B cell (primary cell): ENCODE measurements at regions not wholly inside any gene's neighbourhood (a gene's known extent, or its start where the extent isn't known, plus 50 kb on each side); places are given as distances from the start of the nearest gene placed in this dataset.

Experiments
- ATAC-seq: fragments of 200-7000 bp; cut with Tn5 transposase; one replicate; pipeline ENCODE4 v1.10.0; 2021; ENCODE audit warnings: low read depth, mild to moderate bottlenecking, moderate number of reproducible peaks, moderate library complexity
- CTCF ChIA-PET: fragments of 350-600 bp; sonication (Branson Sonifier 250); formaldehyde crosslinking; loops from one replicate; lab custom pipeline; 2021; ENCODE audit warnings: antibody characterized with exemption, inconsistent platforms; lab: Charles Lee
- POLR2A ChIA-PET: fragments of 350-600 bp; sonication (Branson Sonifier 250); formaldehyde crosslinking; loops from one replicate; lab custom pipeline; 2021; ENCODE audit warnings: antibody characterized with exemption; lab: Charles Lee
- DNase-seq: peaks from one replicate; pipeline ENCODE4 v3.0.0; 2013
- H2AFZ ChIP-seq: 2 replicates; pipeline ENCODE4 v1.6.1; 2012; ENCODE audit warnings: mild to moderate bottlenecking, low read depth, low read length; ENCODE audit not compliant: insufficient read depth, poor library complexity, severe bottlenecking
- H3K27ac ChIP-seq, 2 donors: 1 replicate in 1 of 2; 2 replicates in 1 of 2; pipeline ENCODE4 v1.5.1; 2012 to 2013; ENCODE audit warnings: low read length in 2 of 2, mild to moderate bottlenecking in 2 of 2, moderate library complexity in 1 of 2
- H3K27me3 ChIP-seq, 4 experiments: fragments of 200-600 bp in 1 of 4; sonication (generic) in 1 of 4; replicated peaks in 1 of 4; 1 replicate in 2 of 4; 2 replicates in 2 of 4; pipeline versions ENCODE4 v1.6.1 to v1.7.0; 2013 to 2016; ENCODE audit warnings: low read length in 3 of 4, mild to moderate bottlenecking in 2 of 4, mixed read lengths in 1 of 4, moderate library complexity in 1 of 4; ENCODE audit not compliant: insufficient read depth in 4 of 4, control insufficient read depth in 3 of 4; ENCODE audit errors: control extremely low read depth in 1 of 4
- H3K36me3 ChIP-seq, 2 experiments: replicated peaks in 1 of 2; 1 replicate in 1 of 2; 2 replicates in 1 of 2; pipeline versions ENCODE4 v1.6.1 to v1.7.1; 2013; ENCODE audit warnings: low read length in 1 of 2; ENCODE audit not compliant: insufficient read depth in 2 of 2, control insufficient read depth in 1 of 2; ENCODE audit errors: control extremely low read depth in 1 of 2, extremely low read depth in 1 of 2
- H3K4me1 ChIP-seq, 2 donors: fragments of 200-600 bp in 1 of 2; sonication (generic) in 1 of 2; 1 replicate in 1 of 2; 2 replicates in 1 of 2; pipeline versions ENCODE4 v1.5.1 to v1.6.1; 2013 to 2017; ENCODE audit warnings: low read length in 2 of 2; ENCODE audit not compliant: control insufficient read depth in 2 of 2, insufficient read depth in 2 of 2
- H3K4me2 ChIP-seq: replicated peaks from 2 replicates; pipeline ENCODE3; 2012; ENCODE audit warnings: mild to moderate bottlenecking, low read depth, low read length; ENCODE audit not compliant: poor library complexity, severe bottlenecking
- H3K4me3 ChIP-seq, 5 experiments: fragments of 200-600 bp in 1 of 5; sonication (generic) in 1 of 5; 1 replicate in 3 of 5; 2 replicates in 2 of 5; pipeline versions ENCODE4 v1.5.1 to v1.7.0; 2011 to 2016; ENCODE audit warnings: low read length in 4 of 5, mild to moderate bottlenecking in 4 of 5, low read depth in 2 of 5, control low read depth in 1 of 5, moderate library complexity in 1 of 5; ENCODE audit not compliant: insufficient read depth in 1 of 5; ENCODE audit errors: control extremely low read depth in 1 of 5, extremely low read depth in 1 of 5
- H3K79me2 ChIP-seq: fragments of 200-600 bp; sonication (generic); one replicate; pipeline ENCODE4 v1.6.0; 2016; ENCODE audit warnings: low read length; ENCODE audit not compliant: control insufficient read depth, insufficient read depth
- H3K9ac ChIP-seq: fragments of 200-600 bp; sonication (generic); 2 replicates; pipeline ENCODE4 v1.6.1; 2017; ENCODE audit warnings: mild to moderate bottlenecking, low read length, moderate library complexity
- H3K9me3 ChIP-seq, 3 donors: one replicate each; pipeline versions ENCODE4 v1.6.1 to v1.7.1; 2013; ENCODE audit warnings: low read length in 2 of 3; ENCODE audit not compliant: control insufficient read depth in 2 of 3, insufficient read depth in 1 of 3; ENCODE audit errors: control extremely low read depth in 1 of 3
- H4K20me1 ChIP-seq: 2 replicates; pipeline ENCODE4 v1.6.0; 2012; ENCODE audit warnings: mild to moderate bottlenecking, low read length; ENCODE audit not compliant: insufficient read depth, control insufficient read depth, poor library complexity, severe bottlenecking
- H3K27ac Mint-ChIP-seq: one replicate; pipeline ENCODE4 v1.8.0; 2021; ENCODE audit warnings: mixed read lengths
- H3K27me3 Mint-ChIP-seq: one replicate; pipeline ENCODE4 v1.8.0; 2021; ENCODE audit warnings: mixed read lengths
- H3K4me1 Mint-ChIP-seq: one replicate; pipeline ENCODE4 v1.8.0; 2021; ENCODE audit warnings: mixed read lengths
- H3K4me3 Mint-ChIP-seq: one replicate; pipeline ENCODE4 v1.8.0; 2021; ENCODE audit warnings: mixed read lengths
- H3K9me3 Mint-ChIP-seq: one replicate; pipeline ENCODE4 v1.8.0; 2022; ENCODE audit warnings: mixed read lengths; ENCODE audit not compliant: insufficient read depth
- EZH2 ChIP-seq: IDR thresholded peaks from 2 replicates; pipeline ENCODE4 v1.6.1; 2012; ENCODE audit warnings: borderline replicate concordance, low read depth, mild to moderate bottlenecking, moderate library complexity, low read length; ENCODE audit not compliant: insufficient read depth, poor library complexity, severe bottlenecking
- WGBS: methylation state at CpG from one replicate; pipeline ENCODE4 v1.1.5; 2013; ENCODE audit warnings: missing lambda C conversion rate; ENCODE audit not compliant: insufficient coverage; 5-methylcytosine and 5-hydroxymethylcytosine counted together
- intact Hi-C: fragments of 100-400 bp; cut with micrococcal nuclease; formaldehyde crosslinking; loops from one replicate; pipeline ENCODE4 v1.10.0; 2022
- TF ChIP-seq, protein P1 (sequence below): fragments of 200-600 bp; IDR thresholded peaks from one replicate; pipeline ENCODE4 v1.8.0; 2022; ENCODE audit warnings: antibody characterized with exemption, mild to moderate bottlenecking

DNA sequence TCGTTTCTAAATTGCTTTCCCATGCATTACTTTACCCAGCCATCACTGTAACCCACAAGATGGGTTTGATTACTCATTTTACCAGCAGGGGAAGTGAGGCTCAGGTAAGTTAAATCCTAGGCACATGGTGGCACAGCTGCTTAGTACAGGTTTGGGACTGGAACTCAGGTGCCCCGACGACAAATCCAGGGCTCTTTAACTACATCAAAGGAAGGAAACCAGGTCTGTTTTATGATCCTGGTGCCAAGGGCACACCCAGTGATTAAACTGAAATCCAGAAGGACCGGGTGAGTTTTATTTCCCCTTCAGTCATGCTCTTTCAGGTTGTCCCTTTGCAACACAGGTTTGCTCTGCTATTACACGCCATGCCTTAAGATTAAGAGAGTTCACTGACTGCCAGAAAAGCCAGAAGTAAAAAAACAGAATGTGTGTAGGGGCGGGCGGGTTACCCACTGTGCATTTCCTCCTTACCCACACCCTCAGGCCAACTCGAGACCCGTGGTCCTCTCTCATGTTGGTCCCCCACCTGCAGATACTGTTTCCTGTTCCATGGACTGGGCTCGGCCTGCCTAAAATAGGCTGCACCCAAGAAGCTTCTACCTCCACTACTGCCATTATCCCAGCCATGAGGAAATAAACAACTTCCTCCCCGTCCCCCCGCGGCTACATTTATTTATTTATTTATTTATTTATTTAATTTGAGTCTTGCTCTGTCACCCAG is 55.1 kb upstream of the KDM7A start:
- 1% methylated on average over 7 of the region's 13 CpGs for WGBS
- Histone ChIP-seq H3K4me2 (peak overlapping the region; percentile 97), H4K20me1 (no peaks in the 10 kb centered on the region), H3K27ac (peak overlapping the region; percentile 93 to 96), H3K79me2 (no peaks in the 10 kb centered on the region), H3K4me1 (peaks cover 44 to 66% of the 10 kb centered on the region in 2 donors), H3K9ac (peak overlapping the region; percentile 77), H3K9me3 (no peaks in the 10 kb centered on the region), H3K36me3 (no peaks in the 10 kb centered on the region), H3K4me3 (peak overlapping the region; percentile 39 to 80 (median 64)), H2AFZ (peak overlapping the region; percentile 64), H3K27me3 (no peaks in the 10 kb centered on the region)
- H3K4me1 Mint-ChIP-seq: peaks cover 52% of the 10 kb centered on the region
- ChIA-PET CTCF (no interaction called here), POLR2A (interaction anchor here (5.7 to 5.8 kb wide), 2 partner anchors 20 to 56 kb away, joined by 65 to 116 read pairs; partner anchors contain the start of gene KDM7A)
- intact Hi-C loops: loop anchor here (2.0 to 10.0 kb wide), 6 partner anchors 163 to 890 kb away; partner anchors contain the start of genes FMC1, HIPK2, MKRN1 and MRPS33
- ATAC-seq (no peak), DNase-seq (peak; percentile 70)
- TF ChIP-seq EZH2: no peak
- TF ChIP-seq, protein P1, sequence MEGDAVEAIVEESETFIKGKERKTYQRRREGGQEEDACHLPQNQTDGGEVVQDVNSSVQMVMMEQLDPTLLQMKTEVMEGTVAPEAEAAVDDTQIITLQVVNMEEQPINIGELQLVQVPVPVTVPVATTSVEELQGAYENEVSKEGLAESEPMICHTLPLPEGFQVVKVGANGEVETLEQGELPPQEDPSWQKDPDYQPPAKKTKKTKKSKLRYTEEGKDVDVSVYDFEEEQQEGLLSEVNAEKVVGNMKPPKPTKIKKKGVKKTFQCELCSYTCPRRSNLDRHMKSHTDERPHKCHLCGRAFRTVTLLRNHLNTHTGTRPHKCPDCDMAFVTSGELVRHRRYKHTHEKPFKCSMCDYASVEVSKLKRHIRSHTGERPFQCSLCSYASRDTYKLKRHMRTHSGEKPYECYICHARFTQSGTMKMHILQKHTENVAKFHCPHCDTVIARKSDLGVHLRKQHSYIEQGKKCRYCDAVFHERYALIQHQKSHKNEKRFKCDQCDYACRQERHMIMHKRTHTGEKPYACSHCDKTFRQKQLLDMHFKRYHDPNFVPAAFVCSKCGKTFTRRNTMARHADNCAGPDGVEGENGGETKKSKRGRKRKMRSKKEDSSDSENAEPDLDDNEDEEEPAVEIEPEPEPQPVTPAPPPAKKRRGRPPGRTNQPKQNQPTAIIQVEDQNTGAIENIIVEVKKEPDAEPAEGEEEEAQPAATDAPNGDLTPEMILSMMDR: no peak
- peak overlapping the region; percentile 90 for H3K4me3 Mint-ChIP-seq
- H3K27ac Mint-ChIP-seq: peak overlapping the region; percentile 99
- H3K27me3 Mint-ChIP-seq: no peaks in the 10 kb centered on the region
- no peaks in the 10 kb centered on the region for H3K9me3 Mint-ChIP-seq
